NCI-H2196 treated with DMSO at 0.1 percent for 48 hours (cell line): ENCODE measurements at regions not wholly inside any gene's neighbourhood (a gene's known extent, or its start where the extent isn't known, plus 50 kb on each side); places are given as distances from the start of the nearest gene placed in this dataset.

Experiments used
- DNase-seq: peaks from one replicate; lab custom pipeline; 2025; ENCODE audit not compliant: unreplicated experiment; lab: John Stamatoyannopoulos, UW

DNA sequence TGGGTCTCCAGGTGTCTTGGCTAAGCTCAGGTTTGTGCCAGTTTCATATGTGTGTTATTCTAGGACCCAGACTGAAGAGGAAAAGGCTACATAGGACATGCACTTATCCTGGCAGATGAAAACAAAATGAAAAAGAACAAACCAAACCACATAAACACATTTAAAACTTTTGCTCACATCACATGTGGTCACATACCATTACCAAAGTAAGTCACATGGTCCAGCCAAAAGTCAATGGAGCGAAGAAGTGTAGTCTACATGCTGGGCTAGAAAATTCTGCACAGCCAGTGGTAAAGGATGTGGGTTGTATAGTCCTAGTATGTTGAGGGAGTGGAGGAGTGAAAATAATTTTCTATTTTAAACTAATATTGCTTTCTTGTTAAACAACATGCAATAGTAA lies 437.5 kb downstream of the BTBD3 start:
- DNase-seq: no peak

DNA sequence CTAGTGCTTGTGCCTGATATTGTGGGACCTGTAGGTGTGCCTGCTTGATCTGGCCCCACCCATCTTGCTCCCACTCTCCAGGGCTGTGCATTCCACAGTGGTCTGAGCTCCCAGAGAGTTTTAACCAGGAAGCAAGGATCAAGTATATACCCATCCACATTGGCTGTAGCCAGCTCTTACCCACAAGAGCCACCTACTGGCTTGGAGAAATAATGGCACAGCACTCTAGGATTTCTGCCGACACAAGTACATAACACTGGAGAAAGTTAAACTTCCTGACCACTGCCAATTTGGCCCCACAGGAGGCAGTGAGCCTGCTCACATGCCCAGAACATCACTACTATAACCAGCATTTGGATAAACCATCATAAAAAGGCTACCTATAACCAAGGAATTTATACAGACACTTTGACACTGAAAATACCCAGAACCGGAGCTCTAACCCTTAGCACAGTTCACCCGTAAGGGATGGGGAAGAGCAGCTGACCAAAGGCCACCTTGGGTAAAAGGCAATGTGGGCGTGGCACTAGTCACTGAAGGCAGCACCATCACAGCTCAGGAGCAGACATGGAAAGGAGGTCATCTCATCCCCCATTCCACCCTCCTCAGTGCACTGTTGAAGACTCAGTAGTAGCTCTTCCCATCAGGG lies 440.4 kb downstream of the BTBD3 start:
- no peak for DNase-seq

DNA sequence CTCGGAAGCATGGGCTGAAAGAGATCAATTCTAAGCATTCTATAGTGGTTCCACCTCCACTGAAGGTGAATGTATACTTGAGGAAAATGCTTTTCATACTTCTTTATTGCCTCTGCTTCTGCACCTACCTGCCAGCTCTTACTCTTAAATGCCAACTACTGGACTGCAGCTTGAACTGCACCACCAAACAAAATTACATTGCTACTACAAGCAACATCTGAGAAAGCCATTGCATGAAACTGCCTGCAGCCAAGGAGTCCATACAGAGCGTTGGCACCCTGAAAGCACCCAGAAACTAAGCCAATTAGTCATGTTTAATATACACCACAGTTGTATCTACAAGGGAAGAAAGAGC lies 440.9 kb downstream of the BTBD3 start:
- DNase-seq: no peak

DNA sequence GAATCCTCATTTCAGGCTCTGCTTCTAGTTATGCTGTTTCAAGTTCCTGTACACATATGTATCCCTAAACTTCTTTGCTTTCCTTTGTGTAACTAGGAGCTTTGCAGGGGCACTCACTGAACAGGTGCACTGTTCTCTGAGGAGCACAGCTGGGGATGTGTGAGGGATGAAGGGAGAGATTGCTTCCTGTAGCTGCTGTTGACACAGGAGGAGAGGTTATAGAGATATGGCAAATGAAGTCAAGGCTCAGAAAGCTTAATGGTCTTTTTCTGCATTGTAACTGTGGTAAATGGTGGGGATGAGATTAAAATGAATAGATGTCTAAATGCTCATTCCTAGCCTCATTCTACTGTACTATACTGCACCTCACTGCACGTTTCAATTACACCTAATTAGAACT lies 454.3 kb downstream of the BTBD3 start:
- DNase-seq: no peak

DNA sequence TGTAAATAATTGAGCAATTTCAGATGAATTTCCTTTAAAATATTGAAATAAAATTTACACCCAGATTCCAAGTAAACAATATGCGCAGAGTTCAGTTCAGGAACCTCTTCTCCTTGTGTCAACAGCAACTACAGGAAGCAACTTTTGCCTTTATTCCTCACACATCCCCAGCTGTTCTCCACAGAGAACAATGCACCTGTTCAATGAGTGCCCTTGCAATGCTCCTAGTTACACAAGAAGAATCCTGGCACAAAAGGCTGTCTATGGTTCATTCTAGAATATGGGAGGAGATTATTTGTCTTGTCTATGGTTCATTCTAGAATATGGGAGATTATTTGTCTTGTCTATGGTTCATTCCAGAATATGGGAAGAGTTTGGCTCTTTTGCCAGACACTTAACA lies 454.9 kb downstream of the BTBD3 start:
- DNase-seq: no peak

DNA sequence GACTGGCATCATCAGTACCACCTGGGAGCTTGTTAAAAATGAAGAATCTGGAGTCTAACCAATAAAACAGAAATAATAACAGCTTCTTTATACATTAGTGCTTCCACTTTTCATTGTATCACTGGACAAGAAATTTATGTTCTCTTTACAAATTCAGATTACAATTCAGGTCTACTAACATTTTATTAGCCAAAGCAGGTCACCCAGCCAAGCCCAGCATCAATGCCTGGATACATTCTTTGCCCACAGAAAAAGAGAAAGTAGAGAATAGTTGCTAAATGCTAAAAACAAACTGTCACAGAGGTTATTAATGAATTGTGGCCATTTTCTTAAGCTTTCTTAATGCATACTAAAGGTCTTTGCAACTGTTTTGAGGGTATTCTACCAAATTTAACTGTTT lies 458.3 kb downstream of the BTBD3 start:
- DNase-seq: no peak

DNA sequence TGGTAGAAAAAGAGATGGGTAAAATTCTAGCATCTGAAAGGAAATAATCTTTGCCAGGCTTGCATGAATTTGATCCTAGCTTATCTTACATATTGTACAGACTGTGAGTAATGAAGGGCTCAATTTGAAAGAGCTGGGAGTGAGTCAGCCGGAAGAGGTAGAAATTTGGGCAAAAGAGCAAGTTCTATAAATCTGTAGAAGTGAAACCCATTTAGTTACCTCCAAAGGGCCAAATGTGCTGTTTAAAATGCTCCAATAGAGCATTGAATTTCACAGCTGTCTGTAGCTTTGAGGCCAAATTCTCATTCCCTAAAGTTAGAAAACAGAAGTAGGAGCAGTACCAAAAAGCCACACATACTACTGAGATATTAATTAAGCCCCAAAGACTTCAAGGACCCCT lies 466.1 kb downstream of the BTBD3 start:
- no peak for DNase-seq

DNA sequence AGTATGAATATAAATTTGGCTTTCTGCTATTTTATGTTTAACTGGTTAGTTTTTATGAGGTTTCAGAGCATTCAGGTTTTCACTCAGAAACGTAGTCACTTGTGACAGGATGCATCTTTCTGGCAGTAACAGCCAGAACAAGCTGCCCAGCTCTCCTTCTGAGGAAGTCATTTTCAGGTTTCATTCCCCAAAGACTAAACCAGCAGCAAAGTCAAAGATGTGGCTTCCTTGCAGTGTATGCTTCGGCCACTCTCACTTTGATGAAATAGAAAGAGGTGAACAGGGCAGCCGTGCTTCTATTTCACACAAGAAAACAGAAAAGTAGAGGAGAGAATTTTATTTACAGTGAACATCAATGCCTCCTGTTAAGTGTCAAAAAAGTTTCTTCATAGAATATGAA lies 469.1 kb downstream of the BTBD3 start:
- DNase-seq: no peak

DNA sequence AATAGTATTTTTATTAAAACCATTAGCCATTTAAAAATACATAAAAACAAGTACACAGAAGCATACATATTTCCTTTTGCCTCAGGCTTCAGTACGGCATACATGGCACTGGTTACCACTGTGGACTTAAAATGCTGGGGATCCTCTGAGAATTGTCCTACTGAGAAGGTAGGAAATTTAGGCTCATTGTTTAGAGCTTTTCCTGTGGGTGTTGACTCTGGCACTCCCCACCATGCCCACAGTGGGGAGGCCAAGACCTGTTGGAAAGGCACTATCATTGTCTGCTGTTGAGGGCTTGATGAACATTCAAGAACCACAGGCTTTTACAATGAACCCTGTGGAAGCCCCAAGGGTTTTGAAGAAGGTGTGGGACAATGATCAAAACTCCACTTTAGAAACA lies 473.4 kb downstream of the BTBD3 start:
- DNase-seq: no peak

DNA sequence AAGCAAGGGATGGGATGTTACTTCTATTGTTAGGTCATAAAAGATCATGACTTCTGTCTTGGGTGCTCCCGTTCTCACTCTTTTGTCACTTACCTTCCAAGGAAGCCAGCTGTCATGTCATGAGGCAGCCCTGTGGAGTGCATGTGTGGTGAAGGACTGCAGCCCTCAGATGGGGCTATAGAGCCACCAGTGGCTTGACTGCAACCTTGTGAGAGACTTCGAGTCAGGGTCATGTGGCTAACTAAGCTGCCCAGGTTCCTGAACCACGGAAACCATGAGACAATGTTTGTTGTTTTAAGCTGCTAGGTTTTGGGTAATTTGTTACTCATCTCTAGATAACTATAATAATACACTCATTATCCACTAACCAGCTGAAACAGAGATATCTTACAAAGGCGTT lies 477.1 kb downstream of the BTBD3 start:
- no peak for DNase-seq

DNA sequence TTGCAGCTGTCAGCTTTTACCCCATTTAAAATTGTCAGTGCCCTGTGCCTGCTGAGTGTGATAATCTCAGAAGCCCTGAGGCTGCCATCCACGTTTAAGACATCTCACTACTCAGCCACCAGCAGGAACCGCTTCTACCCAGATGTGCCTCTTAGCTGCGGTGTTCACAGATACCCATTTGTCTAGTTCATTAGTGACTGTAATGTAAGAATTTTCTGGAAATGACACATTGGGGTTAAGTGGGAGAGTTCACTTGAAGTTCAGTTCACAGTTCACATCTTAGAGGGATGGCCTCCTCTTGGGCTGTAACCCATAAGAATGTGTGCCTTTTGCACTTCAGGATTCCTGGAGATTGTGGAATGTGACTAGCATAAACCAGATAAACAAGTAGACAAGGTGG lies 477.7 kb downstream of the BTBD3 start:
- DNase-seq: no peak

DNA sequence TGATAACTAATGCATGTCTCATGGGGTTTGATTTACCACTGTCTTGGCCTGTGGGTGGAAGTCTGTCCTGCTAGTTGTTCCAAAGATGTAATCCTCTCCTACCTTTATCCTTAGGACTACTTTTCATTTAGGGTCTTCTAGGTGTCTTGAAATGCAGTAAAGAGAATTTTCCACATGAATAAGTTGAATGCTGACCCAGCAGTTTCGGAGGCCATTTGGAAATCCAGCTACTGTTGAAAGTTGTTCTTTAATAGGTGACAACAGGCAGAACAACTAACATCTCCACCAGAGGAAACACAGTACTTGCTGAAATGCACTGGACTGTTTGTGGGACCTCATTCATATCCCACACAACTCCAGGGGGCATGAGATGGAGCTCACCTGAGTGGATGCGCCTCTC lies 478.1 kb downstream of the BTBD3 start:
- no peak for DNase-seq

DNA sequence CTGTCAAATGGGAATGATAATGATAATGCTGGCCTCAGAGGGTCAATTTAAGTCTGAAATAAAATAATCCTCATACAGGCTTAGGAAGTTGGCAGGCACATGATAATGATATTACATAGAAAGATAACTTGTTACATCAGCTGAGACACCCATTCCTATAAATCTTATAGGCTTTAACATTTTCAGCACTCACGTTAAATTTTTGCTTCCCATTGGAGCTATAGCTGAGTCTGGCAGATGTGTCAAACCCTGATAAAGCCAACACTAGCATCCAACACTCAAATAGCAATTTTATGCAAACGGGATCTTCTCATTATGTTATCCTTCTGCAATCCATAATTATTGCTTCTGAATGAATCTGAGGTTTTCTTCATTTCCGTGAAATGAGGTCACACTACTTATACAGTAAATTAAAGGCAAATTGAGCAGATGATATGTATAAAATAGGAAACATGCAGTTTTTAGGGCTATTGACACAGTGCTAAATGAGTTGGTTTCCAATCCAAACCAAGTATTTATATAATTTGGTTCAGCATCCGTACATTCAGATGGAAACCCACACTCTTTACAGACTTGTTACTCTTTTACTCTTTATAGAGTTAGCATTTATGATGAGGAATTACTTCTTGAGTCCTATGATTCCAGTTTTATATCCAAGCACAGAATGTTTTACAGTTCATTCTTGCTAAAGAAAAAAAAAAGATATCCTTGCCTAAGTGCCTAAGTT lies 481.6 kb downstream of the BTBD3 start:
- DNase-seq: no peak

DNA sequence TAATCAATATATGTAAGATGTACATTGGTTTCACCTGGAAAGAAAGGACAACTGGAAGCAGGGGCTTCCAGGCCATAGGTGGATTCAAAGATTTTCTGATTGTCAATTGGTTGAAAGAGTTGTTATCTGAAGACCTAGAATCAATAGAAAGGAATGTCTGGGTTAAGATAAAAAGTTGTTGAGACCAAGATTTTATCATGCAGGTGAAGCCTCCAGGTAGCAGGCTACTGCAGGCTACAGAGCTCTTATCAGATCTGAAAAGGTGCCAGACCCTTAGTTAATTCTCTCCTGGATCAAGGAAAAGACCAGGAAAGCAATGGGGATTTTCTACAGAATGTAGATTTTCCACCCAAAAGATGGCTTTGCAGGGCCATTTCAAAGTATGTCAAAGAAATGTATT lies 487.2 kb downstream of the BTBD3 start:
- no peak for DNase-seq

DNA sequence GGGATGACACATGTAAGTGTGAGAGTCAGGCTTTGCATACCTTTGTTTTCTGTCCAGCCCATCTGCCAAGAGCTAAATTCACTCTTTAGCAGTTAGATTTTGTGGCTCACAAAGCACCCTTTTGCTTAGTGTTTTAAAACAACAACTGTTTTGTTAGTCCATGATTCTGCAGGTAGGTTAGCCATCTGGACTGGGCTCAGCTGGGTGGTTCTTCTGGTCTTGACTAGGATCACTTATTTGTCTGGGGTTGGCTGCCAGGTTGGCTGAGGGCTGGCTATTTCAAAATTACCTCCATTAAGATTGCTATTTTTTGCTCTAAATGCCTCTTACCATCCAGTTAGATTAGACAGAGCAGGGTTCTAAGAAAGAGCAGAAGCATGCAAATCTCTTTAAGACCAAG lies 489.3 kb downstream of the BTBD3 start:
- DNase-seq: no peak

DNA sequence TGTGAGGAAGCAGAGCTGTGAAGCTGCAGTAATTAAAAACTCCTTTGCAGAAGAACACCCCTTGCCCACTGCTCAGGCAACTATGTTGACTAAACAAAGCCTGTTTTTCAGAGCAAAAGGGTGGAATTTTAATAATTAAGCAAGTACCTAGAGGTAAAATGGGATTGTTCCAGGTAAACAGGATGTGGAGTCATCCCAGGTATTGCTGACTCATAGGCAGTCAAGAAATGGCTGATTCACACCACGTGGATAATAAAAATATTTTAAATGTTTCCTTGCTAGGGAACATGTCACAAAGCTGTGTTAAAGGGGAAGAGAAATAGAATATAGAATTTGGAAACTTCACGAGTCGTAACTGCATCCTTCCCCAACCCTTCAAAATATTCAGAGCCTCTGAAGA lies 491.8 kb downstream of the BTBD3 start:
- DNase-seq: no peak

DNA sequence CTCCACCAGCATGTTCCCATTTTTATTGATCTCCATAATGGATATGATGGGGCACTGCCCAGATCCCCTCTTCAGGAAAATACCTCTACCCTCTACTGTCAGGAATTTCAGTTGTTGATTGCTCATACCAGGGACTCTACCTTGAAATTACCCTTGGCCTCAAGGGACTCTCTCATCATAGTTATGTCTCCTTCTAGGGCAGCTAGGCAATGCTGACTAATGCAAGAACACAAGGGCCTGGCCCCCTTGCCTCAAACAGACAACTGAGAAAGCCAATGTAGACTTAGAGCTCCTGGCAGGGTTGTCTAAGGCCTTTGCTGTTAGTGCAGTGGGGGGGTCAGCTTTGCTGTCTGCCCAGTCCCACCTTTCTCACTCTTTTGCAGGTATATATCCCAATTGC lies 493.1 kb downstream of the BTBD3 start:
- DNase-seq: no peak

DNA sequence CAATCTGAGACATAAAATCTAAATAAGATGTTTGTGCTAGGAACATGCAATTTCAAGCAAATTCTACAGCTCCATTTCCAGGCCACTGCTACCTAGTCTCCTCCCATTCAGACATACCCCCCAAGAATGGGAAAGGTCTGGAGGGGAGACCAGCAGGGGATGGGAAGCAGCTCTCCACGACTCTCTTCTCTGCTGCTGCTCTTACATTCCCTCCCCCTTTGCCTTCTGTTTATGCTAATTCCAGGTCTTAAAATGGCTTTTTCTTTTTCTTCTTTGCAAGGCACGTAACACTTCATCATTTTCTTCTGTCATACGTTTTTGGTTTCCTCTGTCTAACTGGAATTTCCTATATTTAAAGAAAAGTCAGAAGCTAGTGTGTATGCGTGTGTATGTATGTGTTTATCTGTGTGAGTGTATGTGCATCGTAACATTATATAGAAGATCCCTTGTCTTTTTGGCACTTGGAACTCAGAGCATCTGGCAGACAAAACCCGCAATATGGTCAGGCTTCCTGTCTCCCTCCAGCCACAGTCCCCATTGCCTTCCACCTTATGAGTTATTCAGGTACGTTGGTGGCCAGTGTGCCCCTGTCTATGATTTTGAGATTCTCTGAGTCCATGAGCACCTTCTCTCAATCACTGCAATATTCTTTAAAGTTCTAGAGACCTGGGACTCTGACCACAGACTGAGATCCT lies 493.7 kb downstream of the BTBD3 start:
- no peak for DNase-seq

DNA sequence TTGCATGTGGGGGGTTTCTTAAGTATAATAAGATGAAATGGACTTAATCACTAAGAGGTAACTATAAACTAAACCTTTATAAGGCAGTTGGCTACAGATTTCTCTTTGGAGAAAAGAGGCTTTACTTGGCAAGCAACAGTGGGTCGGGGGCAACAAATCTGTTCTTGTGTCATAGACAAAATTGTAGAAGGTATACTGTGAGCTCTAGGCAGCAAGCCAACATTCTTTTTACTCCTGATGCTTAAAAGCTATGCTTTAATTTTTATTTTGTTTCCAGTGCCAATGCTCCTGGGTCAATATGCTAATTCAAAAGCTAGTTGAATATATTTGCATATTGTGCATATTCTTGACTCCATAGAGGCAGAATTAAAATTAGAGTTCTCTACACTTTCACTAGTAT lies 495.4 kb downstream of the BTBD3 start:
- DNase-seq: no peak

DNA sequence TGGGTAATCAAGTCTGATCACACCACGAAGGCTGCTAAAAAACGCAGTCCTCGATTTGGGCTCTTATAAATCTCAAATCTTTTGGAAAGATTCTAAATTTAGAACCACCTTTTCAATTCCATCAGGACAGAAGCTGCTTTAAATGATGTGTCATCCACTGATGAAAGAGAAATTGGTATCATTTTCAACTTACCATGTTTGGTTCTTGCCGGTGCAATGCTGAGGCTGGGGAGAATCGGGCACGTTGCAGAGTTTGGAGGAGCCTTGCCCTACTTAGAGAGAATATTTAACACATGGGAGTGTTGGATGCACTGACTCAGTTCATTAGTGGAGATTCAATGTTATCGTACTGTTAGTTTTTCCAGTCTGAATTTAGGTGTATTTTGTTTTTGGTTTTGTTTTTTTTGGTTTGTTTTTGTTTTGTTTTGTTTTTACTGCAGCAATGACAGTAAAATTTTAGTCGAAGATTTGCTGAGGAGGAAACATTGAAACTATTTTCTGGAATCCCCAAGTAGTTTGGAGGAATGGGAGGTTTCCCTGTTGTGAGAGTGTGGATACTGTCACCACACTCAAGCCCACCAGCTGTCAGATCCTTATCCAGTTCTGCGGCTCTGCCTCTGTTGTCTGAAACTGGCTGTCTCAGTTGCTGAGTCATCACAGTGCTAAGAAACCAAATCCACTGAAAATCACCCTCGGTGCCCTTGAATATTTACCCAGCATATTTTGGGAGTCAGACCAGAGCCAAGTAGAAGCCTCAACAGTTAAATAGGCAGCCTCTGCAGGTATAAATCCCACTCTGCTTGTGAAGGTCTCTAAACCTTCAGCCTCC lies 497.0 kb downstream of the BTBD3 start:
- no peak for DNase-seq

DNA sequence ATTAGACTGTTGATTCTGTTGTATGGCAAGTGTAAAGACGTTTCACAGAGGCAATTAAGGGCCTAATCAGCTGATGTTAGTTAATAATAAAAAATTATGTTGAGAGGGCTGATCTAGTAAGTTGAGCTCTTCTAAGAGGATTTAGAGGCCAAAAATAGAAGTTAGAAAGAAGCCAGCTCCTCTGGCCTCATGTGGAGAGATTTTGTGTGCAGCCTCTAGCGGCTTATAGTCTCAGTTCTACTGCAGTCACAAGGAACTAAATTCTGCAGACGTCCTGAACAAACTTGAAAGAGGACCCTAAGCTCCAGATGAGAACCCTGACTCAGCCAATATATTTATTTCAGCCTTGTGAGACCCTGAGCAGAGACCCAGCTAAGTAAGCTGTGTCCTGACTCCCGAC lies 498.6 kb downstream of the BTBD3 start:
- no peak for DNase-seq

DNA sequence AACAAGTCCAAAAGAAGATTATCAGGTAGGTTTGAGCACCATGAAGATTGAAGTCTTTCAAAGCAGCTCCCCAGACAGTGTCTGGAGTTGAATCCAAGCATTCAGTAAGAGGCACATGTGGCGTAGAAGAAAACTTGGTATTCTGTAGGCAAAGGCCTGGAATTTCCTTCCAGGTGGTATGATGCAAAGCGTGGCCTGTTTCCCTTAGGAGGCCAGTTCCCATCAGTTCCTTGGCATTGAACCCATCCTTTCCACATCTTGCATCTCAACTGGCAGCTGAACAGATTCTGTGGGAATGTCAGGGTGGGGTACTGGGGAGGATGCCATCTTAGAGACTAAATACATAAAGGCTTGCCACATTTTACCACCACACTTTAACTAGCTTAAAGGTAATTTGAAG lies 516.0 kb downstream of the BTBD3 start:
- DNase-seq: no peak
